ENCODE measurements at regions not wholly inside any gene's neighbourhood (a gene's known extent, or its start where the extent isn't known, plus 50 kb on each side); places are given as distances from the start of the nearest gene placed in this dataset.

GRCh38 chr18:30814446-30814845, 228.1 kb downstream of the DSC3 start:
- intact Hi-C loops (cut with micrococcal nuclease; ENCODE audit: unreplicated experiment) = no loop called here
- no peak for TF ChIP-seq CTCF (IDR thresholded peaks at IDR 0.05; ENCODE audit: insufficient read depth in 1 of 2, low read depth in 1 of 2, low read length in 1 of 2, severe bottlenecking in 1 of 2, unreplicated experiment in 1 of 2)
- ChIA-PET POLR2A (no interaction called here), CTCF (no interaction called here)
- Mint-ChIP-seq H3K27ac (ENCODE audit: unreplicated experiment) (no peak overlapping the region), H3K4me3 (ENCODE audit: unreplicated experiment) (no peak overlapping the region), H3K27me3 (ENCODE audit: insufficient read depth, unreplicated experiment) (peaks cover 3% of the 10 kb centered on the region), H3K9me3 (ENCODE audit: unreplicated experiment) (no peaks in the 10 kb centered on the region), H3K36me3 (ENCODE audit: insufficient read depth, unreplicated experiment) (no peaks in the 10 kb centered on the region), H3K4me1 (ENCODE audit: low read depth, unreplicated experiment) (no peaks in the 10 kb centered on the region)
- Histone ChIP-seq H3K36me3 (ENCODE audit: control insufficient read depth, insufficient read depth, low read length) (no peaks in the 10 kb centered on the region), H3K9me3 (no peaks in the 10 kb centered on the region), H3K4me1 (no peaks in the 10 kb centered on the region), H3K4me3 (ENCODE audit: low read depth, low read length) (no peak overlapping the region), H3K27me3 (replicated peaks; ENCODE audit: control insufficient read depth, insufficient read depth, low read length) (no peaks in the 10 kb centered on the region)
- no TSS peak for BruUV-seq (replicated peaks)
- no peak for DNase-seq

- Mint-ChIP-seq H3K4me3 (ENCODE audit: unreplicated experiment) (no peak overlapping the region), H3K27ac (ENCODE audit: unreplicated experiment) (no peak overlapping the region)
- CTCF ChIA-PET = no interaction called here
Measured at GRCh38 chr18:30811580-30811979, 231.0 kb downstream of the DSC3 start.

GRCh38 chr18:30810580-30810979, 232.0 kb downstream of the DSC3 start:
- CTCF ChIA-PET = no interaction called here
- no peak overlapping the region for H3K4me3 Mint-ChIP-seq (ENCODE audit: unreplicated experiment)
- no peak overlapping the region for H3K27ac Mint-ChIP-seq (ENCODE audit: unreplicated experiment)
- Histone ChIP-seq H3K36me3 (ENCODE audit: control insufficient read depth, insufficient read depth, low read length) (no peaks in the 10 kb centered on the region), H3K4me3 (ENCODE audit: low read depth, low read length) (no peak overlapping the region), H3K9me3 (no peaks in the 10 kb centered on the region), H3K4me1 (no peaks in the 10 kb centered on the region), H3K27me3 (replicated peaks; ENCODE audit: control insufficient read depth, insufficient read depth, low read length) (no peaks in the 10 kb centered on the region)
- H3K4me1 Mint-ChIP-seq (ENCODE audit: low read depth, unreplicated experiment) = no peaks in the 10 kb centered on the region
- peaks cover 6% of the 10 kb centered on the region for H3K27me3 Mint-ChIP-seq (ENCODE audit: insufficient read depth, unreplicated experiment)
- no TSS peak for BruUV-seq (replicated peaks)
- no peak for DNase-seq
- POLR2A ChIA-PET = no interaction called here
- no peaks in the 10 kb centered on the region for H3K9me3 Mint-ChIP-seq (ENCODE audit: unreplicated experiment)
- no peaks in the 10 kb centered on the region for H3K36me3 Mint-ChIP-seq (ENCODE audit: insufficient read depth, unreplicated experiment)
- no peak for TF ChIP-seq CTCF (IDR thresholded peaks at IDR 0.05; ENCODE audit: insufficient read depth in 1 of 2, low read depth in 1 of 2, low read length in 1 of 2, severe bottlenecking in 1 of 2, unreplicated experiment in 1 of 2)
- intact Hi-C loops (cut with micrococcal nuclease; ENCODE audit: unreplicated experiment) = no loop called here

More at GRCh38 chr18:30811580-30811979, 231.0 kb downstream of the DSC3 start:
- no peaks in the 10 kb centered on the region for H3K27me3 ChIP-seq (replicated peaks; ENCODE audit: control insufficient read depth, insufficient read depth, low read length)
- BruUV-seq (replicated peaks) = no TSS peak
- H3K27me3 Mint-ChIP-seq (ENCODE audit: insufficient read depth, unreplicated experiment) = peaks cover 6% of the 10 kb centered on the region
- intact Hi-C loops (cut with micrococcal nuclease; ENCODE audit: unreplicated experiment) = no loop called here
- no peak overlapping the region for H3K4me3 ChIP-seq (ENCODE audit: low read depth, low read length)
- POLR2A ChIA-PET = no interaction called here
- no peaks in the 10 kb centered on the region for H3K9me3 Mint-ChIP-seq (ENCODE audit: unreplicated experiment)
- TF ChIP-seq CTCF (IDR thresholded peaks at IDR 0.05; ENCODE audit: insufficient read depth in 1 of 2, low read depth in 1 of 2, low read length in 1 of 2, severe bottlenecking in 1 of 2, unreplicated experiment in 1 of 2) = no peak
- H3K36me3 ChIP-seq (ENCODE audit: control insufficient read depth, insufficient read depth, low read length) = no peaks in the 10 kb centered on the region
- no peaks in the 10 kb centered on the region for H3K4me1 ChIP-seq
- DNase-seq = no peak
- no peaks in the 10 kb centered on the region for H3K9me3 ChIP-seq
- no peaks in the 10 kb centered on the region for H3K4me1 Mint-ChIP-seq (ENCODE audit: low read depth, unreplicated experiment)
- no peaks in the 10 kb centered on the region for H3K36me3 Mint-ChIP-seq (ENCODE audit: insufficient read depth, unreplicated experiment)
